ENCODE measurements at regions not wholly inside any gene's neighbourhood (a gene's known extent, or its start where the extent isn't known, plus 50 kb on each side); places are given as distances from the start of the nearest gene placed in this dataset.

GRCh38 chr21:28144089-28144488 is 848.6 kb downstream of the LTN1 start:
- no peak for TF ChIP-seq SP1 (IDR thresholded peaks at IDR 0.05)
- TF ChIP-seq HDGF (IDR thresholded peaks at IDR 0.05; ENCODE audit: borderline replicate concordance) = no peak
- TF ChIP-seq ARNT (IDR thresholded peaks at IDR 0.05) = no peak
- TF ChIP-seq CTBP1 (IDR thresholded peaks at IDR 0.05; ENCODE audit: borderline replicate concordance) = no peak
- no peak for TF ChIP-seq FOXA1 (IDR thresholded peaks at IDR 0.05)
- TF ChIP-seq L3MBTL2 (conservative IDR thresholded peaks at IDR 0.05) = no peak
- no peak for TF ChIP-seq FOXM1 (IDR thresholded peaks at IDR 0.05; ENCODE audit: borderline replicate concordance)
- no peak for TF ChIP-seq BHLHE40 (IDR thresholded peaks at IDR 0.05; ENCODE audit: borderline replicate concordance)
- TF ChIP-seq ZNF384 (IDR thresholded peaks at IDR 0.05) = no peak
- TF ChIP-seq PKNOX1 (IDR thresholded peaks at IDR 0.05) = no peak
- no peak for TF ChIP-seq TARDBP (IDR thresholded peaks at IDR 0.05)
- TF ChIP-seq ELF4 (IDR thresholded peaks at IDR 0.05) = no peak
- no peak for TF ChIP-seq FOXK2 (IDR thresholded peaks at IDR 0.05)

All from HEK293T (cell line).